ENCODE measurements at regions not wholly inside any gene's neighbourhood (a gene's known extent, or its start where the extent isn't known, plus 50 kb on each side); places are given as distances from the start of the nearest gene placed in this dataset.

DNA sequence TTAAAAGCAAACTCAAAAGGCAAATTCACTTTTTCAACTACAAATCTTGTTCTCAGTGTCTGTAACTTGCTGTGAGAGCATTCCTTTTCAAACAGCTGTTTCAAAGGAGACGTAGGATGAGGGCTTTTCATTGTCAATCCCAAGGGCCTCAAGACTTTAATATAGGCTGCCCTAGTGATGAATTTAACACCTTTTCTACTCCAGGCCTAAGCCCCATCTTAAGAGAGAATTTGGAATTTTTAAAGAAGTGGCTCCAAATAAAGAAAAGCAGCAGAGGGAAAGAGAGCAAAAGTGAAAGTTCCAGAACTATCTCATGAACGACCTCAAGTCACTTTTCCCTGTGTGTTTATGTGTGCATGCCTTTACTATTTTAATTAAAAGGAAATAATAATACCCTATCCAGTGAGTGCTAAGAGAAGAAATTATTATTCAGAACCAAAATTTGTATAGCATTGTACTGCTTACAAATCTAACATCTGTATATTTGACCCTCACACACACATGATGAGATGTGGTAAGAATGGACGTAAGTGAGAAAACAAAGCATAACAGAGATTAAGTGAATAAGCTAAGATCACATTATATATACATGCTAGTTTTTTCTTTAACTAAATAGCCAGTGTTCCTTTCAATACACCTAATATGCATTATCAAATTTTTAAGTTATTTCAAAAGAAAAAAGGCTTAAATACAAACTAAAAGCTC is 196.4 kb downstream of the VGLL3 start:
- Histone ChIP-seq H3K4me3 (peak overlapping the region in 1 of 8 donors; percentile 1), H3K4me1 (no peaks in the 10 kb centered on the region), H3K27ac (peak overlapping the region in 7 of 8 donors; percentile 20 to 70 (median 36)), H3K9me3 (no peaks in the 10 kb centered on the region), H3K27me3 (replicated peaks in 1 of 7) (no peaks in the 10 kb centered on the region), H3K36me3 (no peaks in the 10 kb centered on the region)
- intact Hi-C loops (cut with DNase I; ENCODE audit: low total_unique reads): no loop called here
- TF ChIP-seq POLR2AphosphoS5 (IDR thresholded peaks at IDR 0.05): no peak
- TF ChIP-seq, protein P1, sequence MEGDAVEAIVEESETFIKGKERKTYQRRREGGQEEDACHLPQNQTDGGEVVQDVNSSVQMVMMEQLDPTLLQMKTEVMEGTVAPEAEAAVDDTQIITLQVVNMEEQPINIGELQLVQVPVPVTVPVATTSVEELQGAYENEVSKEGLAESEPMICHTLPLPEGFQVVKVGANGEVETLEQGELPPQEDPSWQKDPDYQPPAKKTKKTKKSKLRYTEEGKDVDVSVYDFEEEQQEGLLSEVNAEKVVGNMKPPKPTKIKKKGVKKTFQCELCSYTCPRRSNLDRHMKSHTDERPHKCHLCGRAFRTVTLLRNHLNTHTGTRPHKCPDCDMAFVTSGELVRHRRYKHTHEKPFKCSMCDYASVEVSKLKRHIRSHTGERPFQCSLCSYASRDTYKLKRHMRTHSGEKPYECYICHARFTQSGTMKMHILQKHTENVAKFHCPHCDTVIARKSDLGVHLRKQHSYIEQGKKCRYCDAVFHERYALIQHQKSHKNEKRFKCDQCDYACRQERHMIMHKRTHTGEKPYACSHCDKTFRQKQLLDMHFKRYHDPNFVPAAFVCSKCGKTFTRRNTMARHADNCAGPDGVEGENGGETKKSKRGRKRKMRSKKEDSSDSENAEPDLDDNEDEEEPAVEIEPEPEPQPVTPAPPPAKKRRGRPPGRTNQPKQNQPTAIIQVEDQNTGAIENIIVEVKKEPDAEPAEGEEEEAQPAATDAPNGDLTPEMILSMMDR (IDR thresholded peaks at IDR 0.05 in 8 of 11, conservative IDR thresholded peaks at IDR 0.05 in 3 of 11): no peak
- no peak for TF ChIP-seq POLR2A (IDR thresholded peaks at IDR 0.05)
- 53 to 81% (median 64%) methylated on average over 3 of the region's 3 CpGs for WGBS, 5 donors
- DNase-seq: no peak

DNA sequence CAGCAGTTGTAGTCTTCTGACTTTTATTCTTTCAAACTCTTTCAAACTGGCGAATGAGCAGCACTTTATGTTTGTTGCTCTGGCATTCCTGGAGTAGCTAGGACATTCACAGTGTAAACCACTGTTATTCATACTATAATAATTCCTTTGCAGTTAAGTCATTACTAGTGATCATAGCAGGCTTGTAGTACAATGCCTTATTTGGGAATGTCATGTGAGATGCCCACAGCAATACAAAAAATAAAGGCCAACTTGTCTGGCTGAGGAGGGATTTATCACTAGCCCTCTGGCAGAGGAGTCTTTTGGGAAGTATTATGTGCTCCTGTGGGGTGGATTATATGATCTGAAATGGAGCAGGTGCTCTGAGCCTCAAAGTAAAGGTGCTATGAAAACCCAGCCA is 197.2 kb downstream of the VGLL3 start:
- intact Hi-C loops (cut with DNase I; ENCODE audit: low total_unique reads): no loop called here
- no peaks in the 10 kb centered on the region for H3K4me1 ChIP-seq
- H3K27me3 ChIP-seq (replicated peaks in 1 of 7): no peaks in the 10 kb centered on the region
- H3K27ac ChIP-seq: peak overlapping the region in 7 of 8 donors; percentile 20 to 70 (median 36)
- no peak overlapping the region for H3K4me3 ChIP-seq
- no peaks in the 10 kb centered on the region for H3K9me3 ChIP-seq
- 50 to 71% (median 65%) methylated on average over 1 of the region's 1 CpG for WGBS, 5 donors
- no peak for DNase-seq
- no peaks in the 10 kb centered on the region for H3K36me3 ChIP-seq
- TF ChIP-seq, protein P1 (IDR thresholded peaks at IDR 0.05 in 8 of 11, conservative IDR thresholded peaks at IDR 0.05 in 3 of 11): no peak
- TF ChIP-seq POLR2AphosphoS5 (IDR thresholded peaks at IDR 0.05) (no peak), POLR2A (IDR thresholded peaks at IDR 0.05) (no peak)

DNA sequence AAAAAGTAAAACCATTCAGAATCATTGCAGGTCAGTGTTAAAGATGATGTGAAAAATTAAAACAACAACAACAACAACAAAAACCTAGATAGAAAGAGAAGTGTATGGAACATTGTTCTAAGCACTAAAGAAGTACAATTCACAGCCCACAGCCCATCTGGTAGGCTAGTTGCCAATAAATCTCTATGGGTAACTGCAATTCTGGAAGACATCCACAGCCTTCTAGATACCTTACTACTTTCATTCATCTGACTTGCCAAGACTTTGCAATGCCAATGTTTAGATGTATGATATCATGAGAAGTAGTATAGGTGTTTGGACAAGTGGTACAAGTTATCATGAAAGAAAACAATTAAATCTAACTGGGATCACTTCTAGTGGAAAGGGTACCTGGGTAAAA is 198.6 kb downstream of the VGLL3 start:
- Histone ChIP-seq H3K4me1 (no peaks in the 10 kb centered on the region), H3K4me3 (no peak overlapping the region), H3K27me3 (replicated peaks in 1 of 7) (no peaks in the 10 kb centered on the region), H3K36me3 (no peaks in the 10 kb centered on the region), H3K9me3 (no peaks in the 10 kb centered on the region), H3K27ac (no peak overlapping the region)
- intact Hi-C loops (cut with DNase I; ENCODE audit: low total_unique reads): no loop called here
- TF ChIP-seq POLR2A (IDR thresholded peaks at IDR 0.05): no peak
- TF ChIP-seq POLR2AphosphoS5 (IDR thresholded peaks at IDR 0.05): no peak
- TF ChIP-seq, protein P1 (IDR thresholded peaks at IDR 0.05 in 8 of 11, conservative IDR thresholded peaks at IDR 0.05 in 3 of 11): no peak
- DNase-seq: no peak

DNA sequence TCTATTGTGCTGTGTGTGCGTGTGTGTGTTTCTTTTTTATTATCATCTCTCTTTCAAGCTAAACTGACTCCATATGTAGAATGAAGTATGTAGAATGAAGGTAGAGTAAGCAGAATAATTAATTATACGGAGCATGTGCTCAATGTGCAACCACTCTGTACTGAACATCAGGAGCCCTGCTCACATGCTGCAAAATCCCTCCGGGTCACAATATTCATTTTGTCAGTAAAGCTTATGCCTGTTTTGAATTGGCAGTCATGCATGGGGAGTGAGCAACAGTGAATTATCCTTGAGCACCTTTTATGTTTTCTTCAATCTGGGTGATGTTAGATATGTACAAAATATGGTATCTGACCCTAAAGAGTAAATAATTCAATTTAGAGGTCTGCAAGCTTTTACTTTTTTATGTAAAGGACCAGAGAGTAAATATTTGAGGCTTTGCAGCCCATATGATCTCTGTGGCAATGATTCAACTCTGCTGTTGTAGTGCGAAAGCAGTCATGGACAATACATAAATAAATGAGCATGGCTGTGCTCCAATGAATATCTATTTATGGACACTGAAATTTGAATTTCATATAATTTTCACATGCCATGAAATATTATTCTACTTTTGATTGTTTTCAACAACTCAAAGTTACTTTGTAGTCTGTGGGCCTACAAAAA is 199.9 kb downstream of the VGLL3 start:
- intact Hi-C loops (cut with DNase I; ENCODE audit: low total_unique reads): no loop called here
- Histone ChIP-seq H3K4me3 (no peak overlapping the region), H3K27me3 (replicated peaks in 1 of 7) (no peaks in the 10 kb centered on the region), H3K9me3 (no peaks in the 10 kb centered on the region), H3K4me1 (no peaks in the 10 kb centered on the region), H3K27ac (no peak overlapping the region), H3K36me3 (no peaks in the 10 kb centered on the region)
- TF ChIP-seq POLR2A (IDR thresholded peaks at IDR 0.05) (no peak), POLR2AphosphoS5 (IDR thresholded peaks at IDR 0.05) (no peak)
- TF ChIP-seq, protein P1 (IDR thresholded peaks at IDR 0.05 in 8 of 11, conservative IDR thresholded peaks at IDR 0.05 in 3 of 11): no peak
- 90 to 95% (median 94%) methylated on average over 4 of the region's 4 CpGs for WGBS, 5 donors
- no peak for DNase-seq
